K562 (cell line): ENCODE measurements at regions not wholly inside any gene's neighbourhood (a gene's known extent, or its start where the extent isn't known, plus 50 kb on each side); places are given as distances from the start of the nearest gene placed in this dataset.

Experiments used
- ATAC-seq: fragments of 200-7000 bp; cut with Tn5 transposase; 3 replicates; pipeline ENCODE4 v1.9.1; 2020; ENCODE audit warnings: moderate library complexity
- BruUV-seq: library from RNA; stranded (reverse); fragments of 400-500 nt; replicated peaks from 2 replicates; lab custom pipeline; 2021; lab: Mats Ljungman, UMichigan
- CTCF ChIA-PET: fragments of 300-600 bp; formaldehyde crosslinking; extraction: SDS; loops from one replicate; lab custom pipeline; 2021; ENCODE audit warnings: low intra/inter-chr PET ratio; lab: Yijun Ruan, JAX
- POLR2A ChIA-PET: fragments of 300-600, 350-650 bp; sonication (Branson Sonifier 250); formaldehyde crosslinking; extraction: SDS; loops from one replicate; lab custom pipeline; 2021; ENCODE audit warnings: antibody characterized with exemption, inconsistent platforms; lab: Yijun Ruan, JAX
- DNase-seq, 4 experiments: peaks; one replicate each; pipeline versions ENCODE4 v3.0.0 to v3.0.0-alpha.2; 2011 to 2018; ENCODE audit warnings: low spot score in 3 of 4, mixed read lengths in 3 of 4; ENCODE audit errors: extremely low read depth in 1 of 4
- FAIRE-seq: peaks from 2 replicates; lab custom pipeline; 2011; peaks lifted over from hg19 to GRCh38; lab: Jason Lieb, UNC
- H2AFZ ChIP-seq: 2 replicates; pipeline ENCODE4 v1.6.0; 2011; ENCODE audit warnings: low read depth, low read length, control low read depth, inconsistent platforms
- H3K27ac ChIP-seq: fragments of 200-600 bp; 3 replicates; pipeline ENCODE4 v1.8.0; 2011; ENCODE audit warnings: low read depth, mild to moderate bottlenecking, control low read depth, inconsistent platforms, low read length, moderate library complexity, mixed read lengths; ENCODE audit errors: extremely low read depth
- H3K27me3 ChIP-seq, 2 experiments: fragments of 300-600 bp in 1 of 2; 2 replicates in 1 of 2; 3 replicates in 1 of 2; pipeline versions ENCODE4 v1.6.0 to v1.8.0; 2011; ENCODE audit warnings: inconsistent platforms in 2 of 2, low read length in 2 of 2, mild to moderate bottlenecking in 1 of 2, mixed read lengths in 1 of 2, moderate library complexity in 1 of 2; ENCODE audit not compliant: control insufficient read depth in 2 of 2, insufficient read depth in 2 of 2
- H3K36me3 ChIP-seq: fragments of 300-600 bp; 3 replicates; pipeline ENCODE4 v1.8.0; 2011; ENCODE audit warnings: mild to moderate bottlenecking, low read length, inconsistent platforms; ENCODE audit not compliant: control insufficient read depth, insufficient read depth
- H3K4me1 ChIP-seq, 2 experiments: fragments of 200-600 bp in 1 of 2; replicated peaks in 1 of 2; 2 replicates in 1 of 2; 3 replicates in 1 of 2; pipeline versions ENCODE4 v1.5.1 to v1.8.0; 2011; ENCODE audit warnings: inconsistent platforms in 2 of 2, low read length in 2 of 2, mild to moderate bottlenecking in 1 of 2, mixed read lengths in 1 of 2, moderate library complexity in 1 of 2; ENCODE audit not compliant: control insufficient read depth in 2 of 2, insufficient read depth in 2 of 2
- H3K4me2 ChIP-seq: 2 replicates; pipeline ENCODE4 v1.6.1; 2011; ENCODE audit warnings: low read length, control low read depth, inconsistent platforms, mixed read lengths; ENCODE audit not compliant: insufficient read depth
- H3K4me3 ChIP-seq: fragments of 200-600 bp; sonication (generic), shearing (Covaris generic); 2 replicates; pipeline ENCODE4 v1.5.1; 2016; ENCODE audit warnings: control low read depth, inconsistent platforms
- H3K79me2 ChIP-seq: fragments of 200-600 bp; 3 replicates; pipeline ENCODE4 v1.8.0; 2011; ENCODE audit warnings: low read length, inconsistent platforms; ENCODE audit not compliant: control insufficient read depth, insufficient read depth
- H3K9ac ChIP-seq, 2 experiments: 2 replicates each; pipeline versions ENCODE4 v1.6.0 to v1.6.1; 2011; ENCODE audit warnings: low read depth in 2 of 2, low read length in 2 of 2, control low read depth in 1 of 2, inconsistent platforms in 1 of 2, mild to moderate bottlenecking in 1 of 2, mixed read lengths in 1 of 2; ENCODE audit not compliant: insufficient read depth in 1 of 2
- H3K9me1 ChIP-seq: one replicate; pipeline ENCODE4 v1.6.0; 2011; ENCODE audit warnings: inconsistent platforms, mild to moderate bottlenecking, low read length, moderate library complexity; ENCODE audit not compliant: control insufficient read depth, insufficient read depth
- H3K9me3 ChIP-seq: replicated peaks from 2 replicates; pipeline ENCODE4 v1.5.1; 2011; ENCODE audit warnings: low read depth, low read length, inconsistent platforms; ENCODE audit not compliant: control insufficient read depth, insufficient read depth
- H4K20me1 ChIP-seq: replicated peaks from 2 replicates; pipeline ENCODE4 v1.6.1; 2011; ENCODE audit warnings: low read length, inconsistent platforms, mixed read lengths; ENCODE audit not compliant: control insufficient read depth, insufficient read depth
- ARHGAP35 ChIP-seq: fragments of 450-650 bp; IDR thresholded peaks from 2 replicates; pipeline ENCODE4 v1.6.1; 2018; ENCODE audit not compliant: partially characterized antibody
- C11orf30 ChIP-seq: fragments of 450-650 bp; IDR thresholded peaks from 2 replicates; pipeline ENCODE4 v1.6.1; 2016; ENCODE audit warnings: low read depth, mild to moderate bottlenecking
- MAFG ChIP-seq: fragments of 450-650 bp; conservative IDR thresholded peaks from 2 replicates; pipeline ENCODE4 v1.6.1; 2016; ENCODE audit warnings: missing genetic modification characterization, missing compliant biosample characterization
- ZNF140 ChIP-seq: fragments of 250-450 bp; sonication (Bioruptor Pico); IDR thresholded peaks from 2 replicates; pipeline ENCODE4 v1.8.0; 2021; ENCODE audit warnings: moderate library complexity, mild to moderate bottlenecking, inconsistent platforms
- ZNF316 ChIP-seq: fragments of 450-650 bp; IDR thresholded peaks from 2 replicates; pipeline ENCODE4 v1.6.1; 2016
- ZNF347 ChIP-seq: fragments of 450-650 bp; formaldehyde crosslinking; IDR thresholded peaks from 2 replicates; pipeline ENCODE4 v1.4.0; 2020; ENCODE audit warnings: low read depth, mild to moderate bottlenecking, moderate library complexity
- ZNF830 ChIP-seq: fragments of 250-450 bp; sonication (Bioruptor Pico); IDR thresholded peaks from 2 replicates; pipeline ENCODE4 v1.5.0; 2021; ENCODE audit warnings: mild to moderate bottlenecking
- WGBS: fragments of 100-300 bp; shearing (Covaris generic); methylation state at CpG from one replicate; pipeline ENCODE4 v1.1.6; 2016; ENCODE audit warnings: low coverage, mixed read lengths; ENCODE audit not compliant: insufficient coverage; ENCODE audit errors: missing lambda C conversion rate; 5-methylcytosine and 5-hydroxymethylcytosine counted together
- in situ Hi-C: fragments of 300-500 bp; cut with MboI; formaldehyde crosslinking; loops from 4 replicates; pipeline ENCODE4 v1.15.0; 2018; ENCODE audit warnings: inconsistent platforms, mixed read lengths
- intact Hi-C: fragments of 100-400 bp; cut with micrococcal nuclease; formaldehyde crosslinking; loops from 2 replicates; pipeline ENCODE4 v1.14.2; 2022
- TF ChIP-seq, protein P1 (sequence below): sonication (generic); formaldehyde crosslinking; IDR thresholded peaks from 2 replicates; pipeline ENCODE4 v1.8.1; 2023; ENCODE audit warnings: mild to moderate bottlenecking, missing genetic modification reagents

GRCh38 chr3:16104156-16104555, 70.3 kb upstream of the GALNT15 start (continued):
- TF ChIP-seq, protein P1, sequence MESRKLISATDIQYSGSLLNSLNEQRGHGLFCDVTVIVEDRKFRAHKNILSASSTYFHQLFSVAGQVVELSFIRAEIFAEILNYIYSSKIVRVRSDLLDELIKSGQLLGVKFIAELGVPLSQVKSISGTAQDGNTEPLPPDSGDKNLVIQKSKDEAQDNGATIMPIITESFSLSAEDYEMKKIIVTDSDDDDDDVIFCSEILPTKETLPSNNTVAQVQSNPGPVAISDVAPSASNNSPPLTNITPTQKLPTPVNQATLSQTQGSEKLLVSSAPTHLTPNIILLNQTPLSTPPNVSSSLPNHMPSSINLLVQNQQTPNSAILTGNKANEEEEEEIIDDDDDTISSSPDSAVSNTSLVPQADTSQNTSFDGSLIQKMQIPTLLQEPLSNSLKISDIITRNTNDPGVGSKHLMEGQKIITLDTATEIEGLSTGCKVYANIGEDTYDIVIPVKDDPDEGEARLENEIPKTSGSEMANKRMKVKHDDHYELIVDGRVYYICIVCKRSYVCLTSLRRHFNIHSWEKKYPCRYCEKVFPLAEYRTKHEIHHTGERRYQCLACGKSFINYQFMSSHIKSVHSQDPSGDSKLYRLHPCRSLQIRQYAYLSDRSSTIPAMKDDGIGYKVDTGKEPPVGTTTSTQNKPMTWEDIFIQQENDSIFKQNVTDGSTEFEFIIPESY (CRISPR knock-in tag) = no peak
- TF ChIP-seq ZNF347 = no peak
- no peak for TF ChIP-seq ARHGAP35

DNA sequence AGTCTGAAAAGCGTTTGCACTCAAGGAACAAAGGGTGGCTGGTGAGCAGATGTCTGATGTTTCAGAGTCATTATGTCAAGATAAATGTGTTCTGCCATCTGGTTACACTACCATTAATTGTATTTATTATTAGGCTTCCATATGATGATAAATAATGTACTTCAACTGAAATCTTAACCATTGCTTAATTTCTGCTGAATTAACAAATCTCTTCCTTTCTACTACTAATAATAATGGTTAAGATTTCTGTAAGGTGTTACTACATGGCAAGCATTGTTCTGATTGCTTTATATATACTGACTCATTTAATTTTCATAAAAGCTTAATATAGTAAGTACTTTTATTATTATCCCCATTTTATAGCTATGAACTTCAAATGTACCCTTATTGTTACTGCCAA, 68.4 kb upstream of the GALNT15 start:
- Histone ChIP-seq H3K27me3 (no peaks in the 10 kb centered on the region; a peak in 1 of 5 replicates), H2AFZ (no peak overlapping the region), H3K36me3 (no peaks in the 10 kb centered on the region), H3K9me3 (no peaks in the 10 kb centered on the region), H3K9me1 (no peaks in the 10 kb centered on the region), H3K79me2 (no peaks in the 10 kb centered on the region), H3K4me1 (no peaks in the 10 kb centered on the region), H3K9ac (no peak overlapping the region), H4K20me1 (no peaks in the 10 kb centered on the region), H3K4me3 (no peak overlapping the region), H3K4me2 (no peak overlapping the region)
- in situ Hi-C loops = no loop called here
- POLR2A ChIA-PET = no interaction called here
- BruUV-seq = no TSS peak
- ATAC-seq (no peak), FAIRE-seq (no peak), DNase-seq (no peak)
- intact Hi-C loops = no loop called here
- CTCF ChIA-PET = no interaction called here
- no peak for TF ChIP-seq ZNF830 (CRISPR knock-in tag)
- TF ChIP-seq C11orf30 = peak; percentile 58
- TF ChIP-seq ZNF140 (CRISPR knock-in tag) = no peak
- peak; percentile 83 for TF ChIP-seq ZNF316
- TF ChIP-seq MAFG (tag) = peak; percentile 49
- TF ChIP-seq, all 486 proteins: peak for 3
- H3K27ac ChIP-seq = no peak overlapping the region
- WGBS = 0% methylated on average over 1 of the region's 1 CpG
